GM12891 (cell line): ENCODE measurements at regions not wholly inside any gene's neighbourhood (a gene's known extent, or its start where the extent isn't known, plus 50 kb on each side); places are given as distances from the start of the nearest gene placed in this dataset.

Source experiments
- DNase-seq: peaks from one replicate; pipeline ENCODE4 v3.0.0; 2011; ENCODE audit warnings: low spot score; ENCODE audit not compliant: insufficient read length
- FAIRE-seq: peaks from 2 replicates; lab custom pipeline; 2011; peaks lifted over from hg19 to GRCh38; lab: Jason Lieb, UNC
- PAX5 ChIP-seq: IDR thresholded peaks from 2 replicates; pipeline ENCODE4 v1.6.1; 2011; ENCODE audit warnings: low read length, moderate library complexity, mild to moderate bottlenecking; ENCODE audit not compliant: insufficient read depth, severe bottlenecking
- POLR2A ChIP-seq: IDR thresholded peaks from 2 replicates; pipeline ENCODE4 v1.6.1; 2011; ENCODE audit warnings: low read depth, low read length, control low read depth
- POLR2AphosphoS5 ChIP-seq: IDR thresholded peaks from 2 replicates; pipeline ENCODE4 v1.6.1; 2011; ENCODE audit warnings: low read depth, low read length, control low read depth
- POU2F2 ChIP-seq: IDR thresholded peaks from 2 replicates; pipeline ENCODE4 v1.6.1; 2011; ENCODE audit warnings: low read depth, mild to moderate bottlenecking, control low read depth, low read length, moderate library complexity
- SPI1 ChIP-seq: IDR thresholded peaks from 2 replicates; pipeline ENCODE4 v1.6.1; 2011; ENCODE audit warnings: low read depth, low read length, control low read depth
- TAF1 ChIP-seq: IDR thresholded peaks from 2 replicates; pipeline ENCODE4 v1.6.1; 2011; ENCODE audit warnings: low read depth, low read length, control low read depth

- TF ChIP-seq SPI1, result no peak
- no peak for TF ChIP-seq POU2F2
- no peak for FAIRE-seq
- DNase-seq, result no peak
Measured at GRCh38 chr2:81483254-81483653, 1178.7 kb upstream of the LRRTM1 start.

GRCh38 chr2:81481994-81482368, 1177.4 kb upstream of the LRRTM1 start:
- TF ChIP-seq PAX5, result no peak
- no peak for TF ChIP-seq POU2F2
- TF ChIP-seq SPI1, result no peak
- TF ChIP-seq POLR2A, result no peak
- TF ChIP-seq POLR2AphosphoS5, result no peak
- no peak for TF ChIP-seq TAF1
- DNase-seq, result no peak
- no peak for FAIRE-seq

GRCh38 chr2:81481242-81481993, 1176.9 kb upstream of the LRRTM1 start:
- FAIRE-seq, result no peak
- DNase-seq, result no peak
- TF ChIP-seq POLR2A (no peak), POLR2AphosphoS5 (no peak), POU2F2 (no peak), TAF1 (no peak), PAX5 (no peak), SPI1 (no peak)

- FAIRE-seq (no peak), DNase-seq (no peak)
- TF ChIP-seq TAF1 (no peak), POLR2AphosphoS5 (no peak), PAX5 (no peak), POU2F2 (no peak), SPI1 (no peak), POLR2A (no peak)
Measured at GRCh38 chr2:81467096-81467495, 1162.5 kb upstream of the LRRTM1 start.

- DNase-seq, result no peak
- FAIRE-seq, result no peak
- TF ChIP-seq TAF1 (no peak), PAX5 (no peak), POLR2A (no peak), SPI1 (no peak), POLR2AphosphoS5 (no peak), POU2F2 (no peak)
Measured at GRCh38 chr2:81462420-81462819, 1157.9 kb upstream of the LRRTM1 start.

- no peak for DNase-seq
- TF ChIP-seq SPI1, result no peak
- no peak for TF ChIP-seq PAX5
- TF ChIP-seq POU2F2, result no peak
- TF ChIP-seq POLR2A, result no peak
- TF ChIP-seq POLR2AphosphoS5, result no peak
- TF ChIP-seq TAF1, result no peak
- FAIRE-seq, result no peak
Measured at GRCh38 chr2:81445176-81445575, 1140.6 kb upstream of the LRRTM1 start.

- FAIRE-seq (no peak), DNase-seq (no peak)
- TF ChIP-seq POLR2AphosphoS5 (no peak), POLR2A (no peak), PAX5 (no peak), POU2F2 (no peak), TAF1 (no peak), SPI1 (no peak)
Measured at GRCh38 chr2:81437456-81438000, 1133.0 kb upstream of the LRRTM1 start.

GRCh38 chr2:81436256-81436655, 1131.7 kb upstream of the LRRTM1 start:
- TF ChIP-seq POLR2A (no peak), PAX5 (no peak), SPI1 (no peak), POLR2AphosphoS5 (no peak), POU2F2 (no peak), TAF1 (no peak)
- FAIRE-seq (no peak), DNase-seq (no peak)

- TF ChIP-seq POU2F2, result no peak
- TF ChIP-seq POLR2AphosphoS5, result no peak
- TF ChIP-seq SPI1, result no peak
- TF ChIP-seq POLR2A, result no peak
- TF ChIP-seq PAX5, result no peak
- no peak for TF ChIP-seq TAF1
- no peak for FAIRE-seq
- DNase-seq, result no peak
Measured at GRCh38 chr2:81412681-81413080, 1108.1 kb upstream of the LRRTM1 start.
